ENCODE measurements at regions not wholly inside any gene's neighbourhood (a gene's known extent, or its start where the extent isn't known, plus 50 kb on each side); places are given as distances from the start of the nearest gene placed in this dataset.

DNA sequence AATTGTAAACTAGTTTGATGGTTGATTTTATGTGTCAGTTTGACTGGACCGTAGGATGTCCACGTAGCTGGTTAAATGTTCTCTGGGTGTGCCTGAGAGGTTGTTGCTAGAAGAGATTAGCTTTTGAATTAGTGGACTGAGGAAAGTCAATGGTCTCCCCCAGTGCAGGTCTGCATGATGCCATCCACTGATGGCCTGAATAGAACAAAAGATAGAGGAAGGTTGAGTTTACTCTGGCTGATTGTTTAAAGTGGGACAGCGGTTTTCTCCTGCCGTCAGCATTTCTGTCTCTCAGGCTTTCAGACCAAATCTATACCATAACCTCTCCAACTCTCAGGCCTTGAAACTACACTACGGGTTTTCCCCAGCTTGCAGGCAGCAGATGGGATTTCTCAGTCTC, 899.2 kb upstream of the WWC1 start:
- TF ChIP-seq, protein P1, sequence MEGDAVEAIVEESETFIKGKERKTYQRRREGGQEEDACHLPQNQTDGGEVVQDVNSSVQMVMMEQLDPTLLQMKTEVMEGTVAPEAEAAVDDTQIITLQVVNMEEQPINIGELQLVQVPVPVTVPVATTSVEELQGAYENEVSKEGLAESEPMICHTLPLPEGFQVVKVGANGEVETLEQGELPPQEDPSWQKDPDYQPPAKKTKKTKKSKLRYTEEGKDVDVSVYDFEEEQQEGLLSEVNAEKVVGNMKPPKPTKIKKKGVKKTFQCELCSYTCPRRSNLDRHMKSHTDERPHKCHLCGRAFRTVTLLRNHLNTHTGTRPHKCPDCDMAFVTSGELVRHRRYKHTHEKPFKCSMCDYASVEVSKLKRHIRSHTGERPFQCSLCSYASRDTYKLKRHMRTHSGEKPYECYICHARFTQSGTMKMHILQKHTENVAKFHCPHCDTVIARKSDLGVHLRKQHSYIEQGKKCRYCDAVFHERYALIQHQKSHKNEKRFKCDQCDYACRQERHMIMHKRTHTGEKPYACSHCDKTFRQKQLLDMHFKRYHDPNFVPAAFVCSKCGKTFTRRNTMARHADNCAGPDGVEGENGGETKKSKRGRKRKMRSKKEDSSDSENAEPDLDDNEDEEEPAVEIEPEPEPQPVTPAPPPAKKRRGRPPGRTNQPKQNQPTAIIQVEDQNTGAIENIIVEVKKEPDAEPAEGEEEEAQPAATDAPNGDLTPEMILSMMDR (IDR thresholded peaks at IDR 0.05; ENCODE audit: insufficient read depth, low read length, severe bottlenecking), result no peak
- no peak for FAIRE-seq
- no peak for DNase-seq (ENCODE audit: low read depth)

DNA sequence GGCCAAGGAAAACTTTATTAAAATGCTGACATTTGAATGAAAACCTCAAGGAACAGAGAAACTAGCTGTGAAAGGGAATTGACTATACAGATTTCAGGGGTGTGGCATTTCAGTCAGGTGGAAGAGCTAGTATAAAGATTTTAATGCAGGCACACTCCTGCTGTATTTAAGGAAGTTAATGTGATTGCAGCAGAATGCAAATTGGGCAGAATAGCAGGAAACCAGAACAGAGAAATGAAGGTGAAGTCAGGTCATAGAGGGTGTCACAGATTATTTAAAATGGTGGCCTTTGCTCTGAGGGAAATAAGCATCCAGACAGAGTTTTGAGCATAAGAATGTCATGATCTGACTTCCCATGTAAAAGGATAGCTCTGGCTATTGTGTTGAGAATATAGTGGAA, 898.1 kb upstream of the WWC1 start:
- Histone ChIP-seq H3K4me3 (ENCODE audit: low read depth, low read length) (no peak overlapping the region), H3K27me3 (ENCODE audit: control insufficient read depth, insufficient read depth, low read length) (no peaks in the 10 kb centered on the region), H3K36me3 (ENCODE audit: control insufficient read depth, insufficient read depth, low read length) (no peaks in the 10 kb centered on the region)
- no peak for DNase-seq (ENCODE audit: low read depth)
- no peak for FAIRE-seq
- TF ChIP-seq, protein P1 (IDR thresholded peaks at IDR 0.05; ENCODE audit: insufficient read depth, low read length, severe bottlenecking), result no peak

More for the DNA sequence above, 899.2 kb upstream of the WWC1 start:
- Histone ChIP-seq H3K36me3 (ENCODE audit: control insufficient read depth, insufficient read depth, low read length) (no peaks in the 10 kb centered on the region), H3K27me3 (ENCODE audit: control insufficient read depth, insufficient read depth, low read length) (no peaks in the 10 kb centered on the region), H3K4me3 (ENCODE audit: low read depth, low read length) (no peak overlapping the region)

DNA sequence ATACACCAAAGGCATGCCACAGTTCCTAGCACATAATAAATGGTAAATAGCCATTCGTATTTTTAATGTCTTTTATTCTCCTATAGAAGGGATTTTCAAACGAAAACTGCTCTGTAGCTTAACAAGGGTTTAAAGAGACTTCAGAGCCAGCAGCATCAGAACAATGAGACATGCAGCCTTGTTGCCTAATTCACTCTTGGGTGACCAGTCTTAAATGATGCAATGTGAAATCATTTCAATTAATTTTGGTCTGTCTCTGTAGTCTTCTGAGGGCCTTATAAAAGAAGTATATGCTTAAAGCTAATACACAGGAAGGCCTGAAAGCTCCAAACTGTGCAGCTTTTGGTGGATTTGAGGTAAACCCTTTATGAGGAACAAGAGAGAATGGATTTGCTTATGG, 888.8 kb upstream of the WWC1 start:
- TF ChIP-seq, protein P1 (IDR thresholded peaks at IDR 0.05; ENCODE audit: insufficient read depth, low read length, severe bottlenecking), result no peak
- FAIRE-seq (no peak), DNase-seq (ENCODE audit: low read depth) (no peak)
- Histone ChIP-seq H3K4me3 (ENCODE audit: low read depth, low read length) (no peak overlapping the region), H3K36me3 (ENCODE audit: control insufficient read depth, insufficient read depth, low read length) (no peaks in the 10 kb centered on the region), H3K27me3 (ENCODE audit: control insufficient read depth, insufficient read depth, low read length) (no peaks in the 10 kb centered on the region)

DNA sequence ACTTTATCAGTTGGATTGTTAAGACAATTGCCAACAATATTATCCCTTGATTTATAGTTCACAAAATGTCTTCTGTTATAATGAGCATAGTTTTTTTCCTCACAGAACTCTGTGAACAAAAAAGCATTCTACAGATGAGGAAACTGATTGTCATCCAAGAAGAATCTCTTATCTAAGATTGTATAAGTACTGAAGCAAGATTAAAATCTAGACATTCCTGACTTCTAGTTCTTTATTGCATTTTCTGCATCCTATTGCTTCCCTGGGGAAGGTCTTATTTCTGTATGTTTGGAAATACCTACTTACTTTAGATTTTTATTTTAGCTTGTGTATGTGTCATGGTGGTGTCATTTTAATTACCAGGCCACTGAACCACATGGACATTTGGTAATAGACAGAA, 884.9 kb upstream of the WWC1 start:
- DNase-seq (ENCODE audit: low read depth) (no peak), FAIRE-seq (no peak)
- no peak overlapping the region for H3K4me3 ChIP-seq (ENCODE audit: low read depth, low read length)
- TF ChIP-seq, protein P1 (IDR thresholded peaks at IDR 0.05; ENCODE audit: insufficient read depth, low read length, severe bottlenecking), result no peak
- no peaks in the 10 kb centered on the region for H3K36me3 ChIP-seq (ENCODE audit: control insufficient read depth, insufficient read depth, low read length)
- H3K27me3 ChIP-seq (ENCODE audit: control insufficient read depth, insufficient read depth, low read length), result no peaks in the 10 kb centered on the region

DNA sequence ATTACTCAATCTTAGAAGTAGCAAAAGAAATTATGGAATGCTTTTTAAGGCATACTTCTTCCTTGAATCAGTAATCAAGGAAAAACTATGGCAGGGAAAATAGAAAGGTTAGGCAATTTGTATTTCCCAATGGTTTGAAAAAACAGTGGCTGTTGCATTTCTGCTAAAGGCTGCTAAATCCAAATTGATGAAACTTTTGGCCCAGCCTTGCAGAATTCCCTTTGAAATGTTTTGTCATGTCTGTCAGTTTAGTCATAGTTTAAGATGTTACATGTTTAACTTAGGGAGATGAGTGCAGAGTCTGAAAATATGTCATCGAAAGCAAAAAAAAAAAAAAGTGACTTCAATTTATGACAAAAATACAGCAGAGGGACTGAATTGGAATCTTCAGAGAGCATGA, 878.9 kb upstream of the WWC1 start:
- TF ChIP-seq, protein P1 (IDR thresholded peaks at IDR 0.05; ENCODE audit: insufficient read depth, low read length, severe bottlenecking), result no peak
- FAIRE-seq, result no peak
- H3K4me3 ChIP-seq (ENCODE audit: low read depth, low read length), result no peak overlapping the region
- no peaks in the 10 kb centered on the region for H3K36me3 ChIP-seq (ENCODE audit: control insufficient read depth, insufficient read depth, low read length)
- no peaks in the 10 kb centered on the region for H3K27me3 ChIP-seq (ENCODE audit: control insufficient read depth, insufficient read depth, low read length)
- DNase-seq (ENCODE audit: low read depth), result no peak

DNA sequence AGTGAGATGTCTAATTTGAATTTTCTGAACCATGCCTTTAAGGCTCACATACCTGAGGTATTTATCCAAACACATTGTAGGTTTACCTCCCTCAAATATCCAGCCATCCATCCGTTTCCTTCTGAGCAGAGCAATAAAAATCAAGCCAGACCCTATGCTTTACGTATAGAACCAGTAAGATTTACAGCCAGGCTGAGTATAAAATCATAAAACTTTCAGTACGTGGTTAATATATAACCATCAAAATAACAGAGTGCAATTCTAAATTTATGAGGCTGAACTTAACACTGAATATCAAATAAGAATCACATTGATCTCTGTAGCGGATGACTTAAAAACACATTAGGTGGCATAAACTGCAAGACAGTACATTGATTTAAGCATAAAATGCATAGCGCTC, 877.9 kb upstream of the WWC1 start:
- H3K4me3 ChIP-seq (ENCODE audit: low read depth, low read length), result no peak overlapping the region
- DNase-seq (ENCODE audit: low read depth) (no peak), FAIRE-seq (no peak)
- H3K27me3 ChIP-seq (ENCODE audit: control insufficient read depth, insufficient read depth, low read length), result no peaks in the 10 kb centered on the region
- TF ChIP-seq, protein P1 (IDR thresholded peaks at IDR 0.05; ENCODE audit: insufficient read depth, low read length, severe bottlenecking), result no peak
- H3K36me3 ChIP-seq (ENCODE audit: control insufficient read depth, insufficient read depth, low read length), result no peaks in the 10 kb centered on the region

All from bronchial epithelial cell (primary cell).